Renal pelvis (tissue), 1 donor: ENCODE measurements at regions not wholly inside any gene's neighbourhood (a gene's known extent, or its start where the extent isn't known, plus 50 kb on each side); places are given as distances from the start of the nearest gene placed in this dataset.
A peak's percentile ranks its signal among the peaks of the same experiment; 100 is the strongest.

ENCODE experiments used
- DNase-seq: peaks from one replicate; pipeline ENCODE4 v3.0.0-alpha.2; 2013

- no peak for DNase-seq
Observed at GRCh38 chr3:66858656-66859381, 139.3 kb upstream of the KBTBD8 start.

- no peak for DNase-seq
Observed at GRCh38 chr3:66860771-66861170, 137.3 kb upstream of the KBTBD8 start.

- DNase-seq, result peak; percentile 31
Observed at GRCh38 chr3:66863205-66864111, 134.6 kb upstream of the KBTBD8 start.

- no peak for DNase-seq
Observed at GRCh38 chr3:66884659-66885058, 113.4 kb upstream of the KBTBD8 start.

- DNase-seq, result no peak
Observed at GRCh38 chr3:66885326-66886000, 112.6 kb upstream of the KBTBD8 start.

GRCh38 chr3:66889750-66890494 lies 108.2 kb upstream of the KBTBD8 start:
- DNase-seq, result no peak

GRCh38 chr3:66898155-66898554 lies 100.0 kb upstream of the KBTBD8 start:
- no peak for DNase-seq

- no peak for DNase-seq
Observed at GRCh38 chr3:66904336-66904735, 93.8 kb upstream of the KBTBD8 start.

- peak; percentile 8 for DNase-seq
Observed at GRCh38 chr3:66904831-66905493, 93.1 kb upstream of the KBTBD8 start.

- DNase-seq, result no peak
Observed at GRCh38 chr3:66907136-66907535, 91.0 kb upstream of the KBTBD8 start.

GRCh38 chr3:66910266-66911055 lies 87.6 kb upstream of the KBTBD8 start:
- DNase-seq, result no peak

- no peak for DNase-seq
Observed at GRCh38 chr3:66912306-66912705, 85.8 kb upstream of the KBTBD8 start.

GRCh38 chr3:66922058-66922457 lies 76.0 kb upstream of the KBTBD8 start:
- DNase-seq, result no peak

- DNase-seq, result no peak
Observed at GRCh38 chr3:66923969-66924368, 74.1 kb upstream of the KBTBD8 start.

GRCh38 chr3:66928252-66928651 lies 69.9 kb upstream of the KBTBD8 start:
- no peak for DNase-seq

GRCh38 chr3:66931291-66931690 lies 66.8 kb upstream of the KBTBD8 start:
- DNase-seq, result peak; percentile 11

GRCh38 chr3:66931699-66932098 lies 66.4 kb upstream of the KBTBD8 start:
- no peak for DNase-seq

- DNase-seq, result no peak
Observed at GRCh38 chr3:66933233-66933632, 64.9 kb upstream of the KBTBD8 start.

- DNase-seq, result no peak
Observed at GRCh38 chr3:66934041-66934440, 64.1 kb upstream of the KBTBD8 start.

- no peak for DNase-seq
Observed at GRCh38 chr3:66934725-66935124, 63.4 kb upstream of the KBTBD8 start.
